ENCODE measurements at regions not wholly inside any gene's neighbourhood (a gene's known extent, or its start where the extent isn't known, plus 50 kb on each side); places are given as distances from the start of the nearest gene placed in this dataset.
"Not testable (repeated sequence)": the region's sequence is repeated elsewhere in the genome, so short reads cannot be mapped to it uniquely, and the experiment has no call there.

DNA sequence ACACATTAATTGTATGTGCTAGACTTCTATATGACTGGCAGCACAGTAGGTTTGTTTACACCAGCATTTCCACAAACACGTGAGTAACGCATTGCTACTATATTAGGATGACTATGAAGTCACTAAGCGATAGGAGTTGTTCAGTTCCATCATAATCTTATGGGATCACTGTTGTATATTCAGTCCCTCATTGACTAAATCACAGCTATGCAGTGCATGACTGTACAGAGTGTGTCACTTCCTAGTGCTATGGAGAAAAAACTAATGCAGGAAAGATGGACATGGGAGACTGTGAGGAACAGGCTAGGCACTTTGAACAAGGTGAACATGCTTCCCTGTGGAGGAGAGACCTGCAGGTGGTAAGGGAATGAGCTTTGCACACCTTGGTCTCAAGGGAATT lies 259.8 kb downstream of the NUAK1 start:
- no peak for DNase-seq (ENCODE audit: low read depth, low spot score)

DNA sequence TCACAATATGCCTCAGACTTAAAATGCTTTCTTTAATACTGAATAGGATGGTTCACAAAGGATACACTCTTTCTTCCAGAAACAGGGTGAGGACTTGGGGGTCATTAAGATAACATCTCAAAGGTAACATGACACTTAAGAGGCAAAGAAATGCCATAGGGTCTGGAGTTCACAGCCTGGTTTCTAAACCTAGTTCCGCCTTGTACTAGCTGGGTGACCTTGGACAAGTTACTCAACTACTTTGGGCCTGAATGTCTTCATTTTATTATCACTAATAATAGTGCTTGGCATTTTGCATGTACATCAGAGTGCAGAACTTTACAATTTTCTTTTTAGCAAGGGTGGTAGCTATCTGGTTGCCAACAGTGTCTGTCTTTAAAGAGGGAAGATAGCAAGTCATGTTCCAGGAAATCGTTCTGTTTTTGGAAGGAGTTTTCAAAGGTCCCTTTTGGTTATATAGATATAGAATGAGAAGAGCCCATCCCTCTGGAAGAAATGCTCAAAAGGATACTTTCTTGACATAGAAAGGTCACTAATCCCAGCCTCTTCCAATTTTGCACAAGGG lies 257.8 kb downstream of the NUAK1 start:
- DNase-seq (ENCODE audit: low read depth, low spot score), result no peak

DNA sequence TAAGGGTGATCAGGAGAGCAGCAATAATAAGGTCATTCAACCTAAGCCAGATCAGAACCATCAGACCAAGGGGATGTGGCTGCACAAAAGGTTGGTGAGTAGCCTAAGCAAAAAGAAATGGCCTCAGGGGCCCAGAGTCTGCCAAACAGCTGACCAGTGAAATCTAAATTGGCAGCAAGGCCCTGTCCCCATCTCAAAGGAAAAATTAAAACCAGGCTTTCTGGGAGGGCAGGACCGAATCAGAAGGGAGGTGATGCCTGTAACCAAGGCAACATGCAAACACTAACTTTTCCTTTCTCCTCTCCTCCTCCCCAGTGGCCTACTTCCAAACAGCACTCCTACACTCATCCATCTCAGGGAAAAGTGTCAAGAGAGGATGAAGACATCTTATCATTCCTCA lies 256.4 kb downstream of the NUAK1 start:
- DNase-seq (ENCODE audit: low read depth, low spot score), result no peak

DNA sequence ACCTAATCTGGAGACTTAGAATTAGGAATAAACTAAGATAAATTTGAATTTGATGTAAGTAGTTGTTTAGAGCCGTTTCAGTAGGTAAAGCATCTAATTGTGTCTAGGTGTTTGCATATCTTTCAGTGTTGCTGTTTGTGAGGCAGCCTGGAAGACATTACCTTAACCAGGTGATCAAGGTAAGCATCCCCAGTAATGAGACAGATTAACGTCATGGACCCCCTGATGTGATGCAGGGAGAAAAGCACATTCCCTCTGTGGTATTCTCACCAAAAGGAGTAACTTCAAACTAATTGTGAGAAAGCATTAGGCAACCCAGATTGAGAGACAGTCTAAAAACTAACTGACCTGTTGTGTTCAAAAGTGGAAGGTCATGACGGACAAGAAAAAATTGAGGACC lies 251.6 kb downstream of the NUAK1 start:
- DNase-seq (ENCODE audit: low read depth, low spot score), result no peak

DNA sequence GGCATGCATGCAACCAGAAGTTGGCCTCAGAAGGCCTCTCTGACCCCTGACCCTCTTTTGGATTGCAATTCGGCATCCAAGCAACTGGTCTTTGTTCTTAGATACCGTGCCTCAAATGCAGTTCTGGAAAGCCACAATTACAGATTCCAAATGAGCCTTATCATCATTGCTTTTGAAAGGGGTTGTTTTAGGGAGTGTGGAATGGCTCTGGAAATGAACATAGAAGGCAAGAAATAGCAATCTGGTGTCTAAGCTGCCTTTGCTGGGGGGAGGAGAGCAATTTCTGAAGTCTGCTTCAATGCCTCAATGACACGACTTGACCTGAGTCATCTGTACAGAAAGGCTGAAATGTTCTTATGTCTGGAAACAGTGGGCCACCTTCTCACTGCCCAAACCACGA lies 250.1 kb downstream of the NUAK1 start:
- DNase-seq (ENCODE audit: low read depth, low spot score), result no peak

DNA sequence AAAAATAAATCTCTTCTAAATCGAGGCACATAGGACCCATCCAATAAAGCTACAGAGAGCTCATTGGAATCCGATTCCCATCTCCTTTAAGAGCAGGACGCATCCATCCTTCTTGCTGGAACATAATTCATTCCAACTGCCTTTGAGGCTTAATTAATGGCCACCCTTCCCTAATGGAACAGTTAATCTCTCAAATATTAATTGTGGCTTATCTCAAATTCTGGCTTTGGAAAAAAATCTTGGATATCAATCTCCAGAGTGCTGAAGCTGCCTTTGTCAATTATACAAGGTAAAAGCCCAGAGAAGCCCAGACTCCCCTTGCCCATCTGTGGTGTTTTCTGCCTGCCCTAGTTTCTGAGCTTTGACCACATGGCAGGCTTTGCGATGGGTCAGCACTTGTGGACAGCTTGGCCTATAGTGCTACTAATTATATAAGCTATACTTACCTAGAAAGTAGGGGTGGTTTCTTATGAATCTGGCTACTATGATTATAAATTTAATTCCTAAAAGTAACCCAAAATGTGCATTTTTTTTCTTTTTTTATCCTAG lies 246.3 kb downstream of the NUAK1 start:
- no peak for DNase-seq (ENCODE audit: low read depth, low spot score)

DNA sequence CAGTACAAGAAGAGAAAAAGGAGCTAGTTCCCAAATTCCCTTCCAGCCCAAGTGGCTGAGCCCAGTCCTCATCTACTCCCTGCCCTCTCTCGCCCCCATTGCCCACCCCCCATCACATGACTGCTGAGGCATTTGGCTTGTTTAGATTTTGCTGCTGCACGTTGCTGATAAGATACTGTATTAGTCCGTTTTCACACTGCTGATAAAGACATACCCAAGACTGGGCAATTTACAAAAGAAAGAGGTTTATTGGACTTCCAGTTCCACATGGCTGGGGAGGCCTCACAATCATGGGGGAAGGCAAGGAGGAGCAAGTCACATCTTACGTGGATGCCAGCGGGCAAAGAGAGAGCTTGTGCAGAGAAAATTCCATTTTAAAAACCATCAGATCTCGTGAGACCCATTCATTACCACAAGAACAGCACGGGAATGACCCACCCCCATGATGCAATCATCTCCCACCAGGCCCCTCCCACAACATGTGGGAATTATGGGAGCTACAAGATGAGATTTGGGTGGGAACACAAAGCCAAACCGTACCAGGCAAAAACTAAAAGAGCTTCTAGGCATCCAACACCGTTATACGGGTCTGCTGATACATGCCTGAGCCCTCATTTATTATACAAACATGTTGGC lies 243.4 kb downstream of the NUAK1 start:
- DNase-seq (ENCODE audit: low read depth, low spot score), result not testable (repeated sequence)

DNA sequence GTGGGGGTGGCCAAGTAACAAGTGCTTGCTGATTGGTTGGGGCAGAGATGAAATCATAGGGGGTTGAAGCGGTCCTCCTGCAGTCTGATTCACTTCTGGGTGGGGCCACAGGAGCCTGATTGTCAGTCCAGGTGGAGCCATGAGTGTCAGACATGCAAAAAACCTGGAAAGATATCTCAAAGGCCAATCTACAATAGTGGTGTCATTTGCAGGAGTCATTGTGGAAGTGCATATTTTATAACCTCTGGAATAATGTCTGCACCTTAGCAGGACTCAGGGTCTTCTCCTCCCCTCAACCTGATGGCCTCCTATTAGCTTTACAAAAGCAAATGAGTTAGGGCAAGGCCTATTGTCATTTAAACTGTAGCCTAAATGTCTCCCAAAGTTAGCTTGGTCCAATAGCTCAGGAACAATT lies 241.4 kb downstream of the NUAK1 start:
- DNase-seq (ENCODE audit: low read depth, low spot score), result no peak

DNA sequence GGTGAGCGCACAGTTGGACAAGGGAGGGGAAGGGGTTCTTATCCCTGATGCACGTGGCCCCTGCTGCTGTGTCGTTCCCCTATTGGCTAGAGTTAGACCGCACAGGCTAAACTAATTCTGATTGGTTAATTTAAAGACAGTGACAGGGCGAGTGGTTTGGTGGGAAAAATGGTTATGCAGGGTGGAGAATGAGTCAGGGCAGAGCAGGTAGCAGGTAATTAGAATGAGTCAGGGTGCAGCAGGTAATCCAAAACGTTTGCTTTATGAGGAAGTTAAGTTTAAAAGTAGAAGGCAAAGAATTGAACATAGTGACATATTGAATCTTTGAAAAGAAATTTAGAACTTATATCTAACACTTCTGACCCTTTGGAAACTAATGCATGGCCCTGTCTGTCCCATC lies 240.5 kb downstream of the NUAK1 start:
- DNase-seq (ENCODE audit: low read depth, low spot score), result not testable (repeated sequence)

DNA sequence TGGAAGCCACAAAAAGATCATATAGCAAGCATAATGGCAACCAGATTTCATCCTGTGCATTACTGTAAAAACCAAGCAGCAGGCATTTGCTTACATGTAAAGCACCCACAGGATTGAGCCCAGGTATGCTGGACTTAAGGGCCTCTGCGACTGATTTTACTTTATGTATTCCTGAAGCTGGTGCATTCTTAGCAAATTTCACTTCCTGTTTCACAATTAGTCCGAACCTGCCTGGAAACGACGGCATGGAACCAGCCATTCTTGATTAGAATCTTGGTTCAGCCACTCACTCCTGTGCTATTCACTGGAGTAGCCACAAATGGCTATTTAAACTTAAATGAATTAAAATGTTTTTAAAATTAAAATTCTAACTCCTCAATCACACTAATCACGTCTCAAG lies 239.2 kb downstream of the NUAK1 start:
- no peak for DNase-seq (ENCODE audit: low read depth, low spot score)

DNA sequence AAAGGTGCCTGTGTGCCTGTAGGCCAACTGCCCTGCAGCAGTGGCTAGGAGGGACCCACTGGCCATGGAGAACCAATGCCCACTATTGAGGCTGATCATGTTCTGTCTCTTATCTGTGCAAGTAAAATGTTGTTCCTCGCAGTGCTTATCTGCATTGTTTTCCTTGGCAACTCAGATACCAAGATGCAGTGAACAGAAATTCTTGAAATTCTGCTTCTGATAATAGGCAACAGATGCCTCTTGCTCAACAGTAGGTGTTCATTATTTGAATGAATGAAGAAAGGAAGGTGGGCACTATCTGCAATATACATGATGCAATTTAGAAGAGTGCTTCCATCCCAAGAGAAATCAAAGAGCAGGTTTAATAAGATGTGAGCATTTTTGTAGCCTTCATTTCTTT lies 232.2 kb downstream of the NUAK1 start:
- DNase-seq (ENCODE audit: low read depth, low spot score), result no peak

DNA sequence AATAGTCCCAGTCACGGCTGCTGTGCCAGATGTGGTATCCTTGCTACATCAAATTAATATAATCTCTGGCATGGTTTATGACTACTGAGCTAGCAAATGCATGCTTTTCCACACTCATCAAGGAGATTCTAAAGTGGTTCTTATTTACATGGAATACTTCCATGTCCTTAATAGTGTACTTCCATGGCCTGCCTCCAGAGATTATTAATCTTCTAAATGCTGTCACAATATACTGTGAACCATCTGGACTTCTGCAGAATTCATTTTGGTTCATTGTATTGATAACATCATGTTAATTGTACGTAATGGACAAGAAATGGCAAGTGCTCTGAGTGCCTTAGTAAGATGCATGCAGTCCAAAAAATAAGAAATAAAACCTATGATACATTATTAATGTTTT lies 230.8 kb downstream of the NUAK1 start:
- no peak for DNase-seq (ENCODE audit: low read depth, low spot score)

DNA sequence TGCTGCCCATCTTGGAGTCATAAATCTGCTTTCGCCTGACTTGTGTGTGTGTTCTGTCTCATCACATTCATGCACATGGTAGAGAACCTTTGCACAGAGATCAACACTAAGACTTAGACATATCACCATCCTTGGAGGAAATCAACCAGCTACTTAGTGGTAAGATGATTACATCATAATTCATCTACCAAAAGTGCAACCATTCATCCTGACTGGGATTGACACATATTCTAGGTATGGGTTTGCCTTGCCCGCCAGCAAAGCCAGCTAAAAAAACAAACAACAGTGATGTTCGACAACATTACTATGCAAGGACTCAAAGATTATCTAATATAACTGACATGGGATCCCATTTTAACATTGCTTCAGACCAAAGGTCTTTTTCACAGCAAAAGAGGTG lies 228.7 kb downstream of the NUAK1 start:
- no peak for DNase-seq (ENCODE audit: low read depth, low spot score)

DNA sequence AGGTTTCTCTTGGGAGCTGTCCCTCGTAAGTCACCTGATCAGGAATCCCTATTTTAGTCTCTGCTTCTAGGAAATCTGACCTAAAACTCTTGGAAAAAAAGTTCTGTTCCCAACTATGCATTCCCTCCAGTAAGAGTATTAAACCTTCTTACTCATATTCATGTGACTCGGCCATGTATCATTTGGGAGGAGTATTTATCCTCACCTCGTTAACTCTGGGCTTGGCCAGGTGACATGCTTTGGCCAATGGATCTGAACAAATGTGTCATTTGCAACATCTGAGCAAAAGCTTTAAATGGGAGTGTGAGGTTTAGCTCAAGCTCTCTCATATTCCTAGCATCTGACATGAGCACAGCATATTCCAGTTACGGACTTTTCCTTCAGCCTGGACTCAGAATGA lies 226.8 kb downstream of the NUAK1 start:
- DNase-seq (ENCODE audit: low read depth, low spot score), result no peak

DNA sequence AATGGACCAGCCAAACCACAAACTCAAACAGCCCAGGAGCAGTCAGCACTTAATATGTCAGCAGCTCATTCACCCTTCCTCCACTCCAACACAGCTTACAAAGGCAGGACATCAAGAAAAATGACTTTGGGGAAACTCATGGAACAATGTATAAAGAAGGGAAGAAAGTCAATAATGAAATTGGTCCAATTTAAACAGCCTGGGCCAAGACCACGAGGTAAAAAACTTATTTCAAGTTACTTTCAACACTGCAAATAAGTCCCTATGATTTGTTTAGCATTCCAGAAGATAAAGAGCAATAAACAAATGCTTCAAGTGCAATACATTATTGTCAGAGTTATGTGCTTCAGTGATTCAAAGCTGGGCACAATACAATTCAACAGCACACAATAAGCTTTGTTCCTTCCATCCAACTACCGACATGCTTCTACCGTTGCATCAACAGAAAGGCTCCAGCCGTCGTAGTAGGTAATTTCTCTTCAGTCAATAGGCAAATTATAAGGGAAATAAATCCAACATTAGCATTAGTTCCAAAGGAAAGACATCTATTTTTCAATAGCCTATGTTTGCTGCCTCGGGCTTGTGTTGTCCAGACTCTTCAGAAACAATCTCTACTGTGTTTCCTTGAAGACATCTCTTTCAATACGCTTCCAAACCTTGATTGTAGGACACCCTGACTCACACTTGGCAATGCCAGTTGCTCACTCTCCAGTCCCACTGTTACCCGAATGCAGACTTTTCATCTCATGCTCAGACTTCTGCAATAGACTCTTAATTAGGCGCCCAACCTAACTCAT lies 225.7 kb downstream of the NUAK1 start:
- no peak for DNase-seq (ENCODE audit: low read depth, low spot score)

DNA sequence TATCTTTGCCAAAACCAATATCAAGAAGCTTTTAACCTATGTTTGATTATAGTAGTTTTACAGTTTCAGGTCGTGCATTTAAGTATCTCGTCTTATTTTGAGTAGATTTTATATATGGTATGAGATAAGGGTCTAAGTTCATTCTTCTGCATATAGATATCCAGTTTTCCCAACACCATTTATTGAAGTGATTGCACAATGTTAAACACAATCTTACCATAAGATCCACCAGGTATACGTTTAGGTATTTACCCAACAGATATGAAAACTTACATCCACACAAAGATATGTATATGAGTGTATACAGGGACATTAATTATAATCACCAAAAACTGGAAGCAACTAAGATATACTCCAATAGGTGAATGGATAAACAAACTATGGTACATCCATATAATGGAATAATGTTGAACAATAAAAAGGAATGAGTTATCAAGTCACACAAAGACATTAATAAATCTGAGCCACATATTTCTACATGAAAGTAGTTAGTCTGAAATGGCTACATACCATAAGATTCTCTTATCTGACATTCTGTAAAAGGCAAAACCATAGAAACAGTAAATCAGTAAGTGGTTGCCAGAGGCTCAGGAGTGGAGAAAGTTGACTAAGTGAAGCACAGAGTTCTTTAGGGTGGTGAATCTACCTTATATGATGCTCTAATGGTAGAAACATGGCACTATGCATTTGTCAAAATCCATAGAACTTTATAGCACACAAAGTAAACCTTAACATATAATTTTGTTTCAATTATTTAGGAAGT lies 222.6 kb downstream of the NUAK1 start:
- DNase-seq (ENCODE audit: low read depth, low spot score), result no peak

DNA sequence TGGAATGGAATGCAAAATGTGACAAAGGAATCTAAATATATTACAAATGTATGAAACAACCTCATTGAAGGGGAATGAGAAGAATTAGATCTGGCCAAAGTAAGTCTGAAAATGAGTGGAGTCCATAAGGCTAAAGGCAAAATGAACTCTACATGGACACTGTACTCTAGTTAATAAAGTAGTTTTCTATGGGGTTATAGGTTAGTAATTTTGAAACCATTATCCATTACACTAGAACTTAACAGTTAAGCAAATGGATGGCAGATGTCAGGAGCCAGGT lies 222.1 kb downstream of the NUAK1 start:
- no peak for DNase-seq (ENCODE audit: low read depth, low spot score)

DNA sequence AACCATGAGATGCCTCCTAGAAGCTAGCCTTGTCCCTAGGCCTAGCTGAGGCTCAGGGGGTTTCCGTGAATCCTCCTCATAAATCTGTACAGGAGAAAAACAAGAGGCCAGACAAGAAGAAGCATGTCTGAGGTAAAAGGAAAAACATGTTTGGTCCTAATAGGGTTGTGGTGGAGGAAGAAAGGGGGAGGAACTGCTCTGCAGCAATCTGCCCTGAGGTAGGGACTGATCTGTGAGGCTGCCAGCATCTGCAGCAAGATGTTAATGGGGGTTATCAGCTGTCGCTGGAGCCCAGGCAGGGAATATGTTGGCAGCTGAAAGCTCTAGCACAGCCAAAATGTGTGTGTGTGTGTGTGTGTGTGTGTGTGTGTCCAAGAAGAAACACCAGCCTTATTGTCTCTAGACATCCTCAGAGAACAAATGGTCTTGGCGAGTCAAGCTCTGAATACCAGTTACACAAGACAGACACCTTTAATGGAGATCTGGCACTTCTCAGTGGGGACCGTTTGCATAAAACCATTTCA lies 218.5 kb downstream of the NUAK1 start:
- DNase-seq (ENCODE audit: low read depth, low spot score), result no peak

DNA sequence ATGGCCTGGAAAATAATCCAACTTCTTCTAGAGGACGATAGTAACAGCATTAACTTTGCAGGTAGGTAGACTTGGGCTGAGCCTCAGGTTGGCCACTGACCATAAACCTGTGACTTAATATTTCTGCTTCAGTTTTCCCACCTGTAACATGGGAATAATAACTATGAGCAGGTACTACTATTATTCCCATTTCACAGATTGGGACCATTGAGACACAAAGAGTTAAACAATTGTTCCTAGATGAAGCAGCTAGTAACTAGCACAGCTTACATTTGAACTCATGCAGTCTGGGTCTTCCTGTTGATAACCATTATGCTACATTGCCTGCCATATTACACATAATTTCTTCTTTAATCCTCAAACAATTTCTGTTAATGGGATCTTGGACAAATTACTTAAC lies 217.7 kb downstream of the NUAK1 start:
- DNase-seq (ENCODE audit: low read depth, low spot score), result no peak

DNA sequence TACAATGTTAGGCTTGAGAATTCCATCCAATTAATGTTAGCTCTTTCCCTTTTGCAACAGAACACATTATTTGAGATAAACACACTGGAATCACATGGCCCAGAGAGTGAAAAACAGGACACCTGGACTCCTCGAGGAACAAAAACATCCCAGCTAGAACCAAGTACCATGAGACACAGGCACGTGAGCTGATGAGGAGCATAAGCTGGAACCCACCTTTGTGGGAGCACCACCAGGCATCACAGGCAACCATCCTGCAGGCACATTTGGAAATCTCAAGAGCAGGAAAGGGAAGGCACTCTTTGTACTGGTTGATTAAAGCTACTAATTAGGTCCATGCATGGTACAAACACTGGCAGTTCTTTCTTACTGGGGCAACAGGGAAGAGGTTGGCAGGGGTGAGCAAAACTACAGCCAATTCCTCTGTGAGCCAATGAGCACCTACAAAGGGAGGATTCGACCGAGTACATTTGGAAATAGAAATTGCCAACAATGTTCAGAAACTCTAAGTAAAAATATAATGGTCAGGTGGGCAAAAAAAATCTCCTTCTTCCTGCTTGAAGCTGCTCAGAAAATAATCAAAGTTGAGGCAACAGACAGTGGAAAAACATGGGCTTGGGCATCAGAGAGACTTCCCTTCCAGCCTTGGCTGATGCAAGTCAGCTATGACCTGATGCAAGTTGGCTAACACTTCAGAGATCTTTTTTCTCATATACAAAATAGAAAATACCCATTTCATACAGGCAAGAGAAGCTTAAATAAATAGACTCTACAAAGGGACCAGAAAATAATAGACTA lies 216.7 kb downstream of the NUAK1 start:
- DNase-seq (ENCODE audit: low read depth, low spot score), result no peak

DNA sequence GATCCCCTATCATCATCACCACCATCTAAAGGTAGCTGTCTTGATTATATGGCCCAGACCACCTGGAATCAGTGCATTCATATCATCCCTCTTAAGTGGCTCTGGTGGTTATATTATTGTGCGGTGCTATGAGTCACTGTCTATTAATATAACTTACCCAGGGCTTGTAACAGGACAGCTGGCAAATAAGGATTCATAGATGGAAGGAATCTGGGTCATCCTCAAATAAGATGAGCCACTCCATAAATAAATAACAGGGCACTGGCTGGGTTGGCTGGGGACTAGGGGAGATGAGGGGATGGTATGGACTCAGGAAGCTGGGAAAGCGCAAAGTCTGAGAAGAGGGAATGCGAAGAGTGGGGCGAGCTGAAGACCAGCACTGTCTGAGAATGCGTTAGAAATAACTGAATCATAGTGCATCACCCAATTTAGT lies 216.1 kb downstream of the NUAK1 start:
- no peak for DNase-seq (ENCODE audit: low read depth, low spot score)
